Neural progenitor cell (in vitro differentiated cells): ENCODE measurements at regions not wholly inside any gene's neighbourhood (a gene's known extent, or its start where the extent isn't known, plus 50 kb on each side); places are given as distances from the start of the nearest gene placed in this dataset.
A peak's percentile ranks its signal among the peaks of the same experiment; 100 is the strongest.

Experiments
- DNase-seq: peaks from one replicate; pipeline ENCODE4 v3.0.0-alpha.2; 2016; ENCODE audit warnings: low spot score
- H2AFZ ChIP-seq: fragments of 200-600 bp; sonication (generic); replicated peaks from 2 replicates; pipeline ENCODE4 v1.6.1; 2016; ENCODE audit warnings: antibody characterized with exemption
- H3F3A ChIP-seq: fragments of 200-600 bp; sonication (generic); 2 replicates; pipeline ENCODE4 v1.6.1; 2016; ENCODE audit warnings: antibody characterized with exemption, low read depth
- H3K27ac ChIP-seq: fragments of 200-600 bp; sonication (generic); 2 replicates; pipeline ENCODE4 v1.5.1; 2016; ENCODE audit warnings: mild to moderate bottlenecking
- H3K27me3 ChIP-seq: fragments of 200-600 bp; sonication (generic); 2 replicates; pipeline ENCODE4 v1.6.1; 2016; ENCODE audit warnings: mild to moderate bottlenecking, moderate library complexity
- H3K36me3 ChIP-seq: fragments of 200-600 bp; sonication (generic); 2 replicates; pipeline ENCODE4 v1.5.1; 2016
- H3K4me1 ChIP-seq: fragments of 200-600 bp; sonication (generic); 2 replicates; pipeline ENCODE4 v1.6.1; 2016; ENCODE audit warnings: mixed run types
- H3K4me2 ChIP-seq: fragments of 200-600 bp; sonication (generic); 2 replicates; pipeline ENCODE4 v1.6.1; 2016
- H3K4me3 ChIP-seq: fragments of 200-600 bp; sonication (generic); 2 replicates; pipeline ENCODE4 v1.5.1; 2016
- H3K79me2 ChIP-seq: fragments of 200-600 bp; sonication (generic); 2 replicates; pipeline ENCODE4 v1.6.1; 2016; ENCODE audit warnings: low read depth
- H3K9ac ChIP-seq: fragments of 200-600 bp; sonication (generic); 2 replicates; pipeline ENCODE4 v1.6.1; 2016
- H3K9me3 ChIP-seq: fragments of 200-600 bp; sonication (generic); 2 replicates; pipeline ENCODE4 v1.5.1; 2016; ENCODE audit warnings: low read depth
- H4K20me1 ChIP-seq: fragments of 200-600 bp; sonication (generic); 2 replicates; pipeline ENCODE4 v1.6.1; 2016; ENCODE audit warnings: low read depth
- H3K27ac Mint-ChIP-seq: 3 replicates; pipeline ENCODE4 v1.8.0; 2021; ENCODE audit warnings: mixed read lengths
- H3K27me3 Mint-ChIP-seq: 2 replicates; pipeline ENCODE4 v1.8.0; 2022; ENCODE audit warnings: low read depth, mild to moderate bottlenecking, inconsistent platforms, moderate library complexity, mixed read lengths; ENCODE audit not compliant: insufficient read depth
- H3K36me3 Mint-ChIP-seq: 3 replicates; pipeline ENCODE4 v1.8.0; 2021; ENCODE audit warnings: mixed read lengths
- H3K4me1 Mint-ChIP-seq: 3 replicates; pipeline ENCODE4 v1.8.0; 2021; ENCODE audit warnings: mixed read lengths
- H3K4me3 Mint-ChIP-seq: 3 replicates; pipeline ENCODE4 v1.8.0; 2021; ENCODE audit warnings: mild to moderate bottlenecking, moderate library complexity, mixed read lengths
- H3K9me3 Mint-ChIP-seq: 3 replicates; pipeline ENCODE4 v1.8.0; 2020; ENCODE audit warnings: mixed read lengths
- EZH2 ChIP-seq: fragments of 200-600 bp; sonication (generic); IDR thresholded peaks from 2 replicates; pipeline ENCODE4 v1.6.1; 2017; ENCODE audit warnings: antibody characterized with exemption, mild to moderate bottlenecking, moderate library complexity
- EZH2phosphoT487 ChIP-seq: fragments of 200-600 bp; sonication (generic); IDR thresholded peaks from 2 replicates; pipeline ENCODE4 v1.6.1; 2017; ENCODE audit warnings: antibody characterized with exemption
- TF ChIP-seq, protein P1 (sequence below): fragments of 200-600 bp; sonication (generic); IDR thresholded peaks from 2 replicates; pipeline ENCODE4 v1.5.1; 2017; ENCODE audit warnings: antibody characterized with exemption, mild to moderate bottlenecking

DNA sequence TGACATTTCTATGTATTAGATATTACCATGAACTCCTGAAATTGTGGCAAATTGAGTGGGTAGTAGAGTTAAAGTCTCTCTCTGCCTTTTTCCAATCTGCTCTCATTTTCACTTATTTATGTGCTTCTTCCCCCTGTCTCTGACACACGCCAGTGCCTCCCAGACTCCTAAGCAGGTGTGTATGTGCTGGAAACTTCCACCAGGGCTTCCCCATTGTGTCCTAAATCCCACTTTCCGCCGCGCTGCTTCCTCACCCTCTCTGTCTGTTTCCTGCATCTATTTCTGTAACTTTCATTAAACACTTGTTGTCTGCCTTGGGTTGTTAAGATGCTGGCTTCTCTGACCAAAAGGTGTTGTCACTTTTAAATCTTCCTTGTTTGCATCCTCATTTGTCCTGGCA, 97.6 kb upstream of the HDGFL1 start:
- no peak overlapping the region for H3K27ac Mint-ChIP-seq
- Histone ChIP-seq H3F3A (peaks cover 3% of the 10 kb centered on the region), H3K4me2 (no peak overlapping the region), H4K20me1 (no peaks in the 10 kb centered on the region), H3K36me3 (no peaks in the 10 kb centered on the region), H3K79me2 (no peaks in the 10 kb centered on the region), H3K27ac (no peak overlapping the region), H3K9me3 (no peaks in the 10 kb centered on the region), H3K4me1 (peaks cover 23% of the 10 kb centered on the region), H3K9ac (no peak overlapping the region), H3K4me3 (no peak overlapping the region), H2AFZ (no peak overlapping the region), H3K27me3 (no peaks in the 10 kb centered on the region)
- TF ChIP-seq, protein P1, sequence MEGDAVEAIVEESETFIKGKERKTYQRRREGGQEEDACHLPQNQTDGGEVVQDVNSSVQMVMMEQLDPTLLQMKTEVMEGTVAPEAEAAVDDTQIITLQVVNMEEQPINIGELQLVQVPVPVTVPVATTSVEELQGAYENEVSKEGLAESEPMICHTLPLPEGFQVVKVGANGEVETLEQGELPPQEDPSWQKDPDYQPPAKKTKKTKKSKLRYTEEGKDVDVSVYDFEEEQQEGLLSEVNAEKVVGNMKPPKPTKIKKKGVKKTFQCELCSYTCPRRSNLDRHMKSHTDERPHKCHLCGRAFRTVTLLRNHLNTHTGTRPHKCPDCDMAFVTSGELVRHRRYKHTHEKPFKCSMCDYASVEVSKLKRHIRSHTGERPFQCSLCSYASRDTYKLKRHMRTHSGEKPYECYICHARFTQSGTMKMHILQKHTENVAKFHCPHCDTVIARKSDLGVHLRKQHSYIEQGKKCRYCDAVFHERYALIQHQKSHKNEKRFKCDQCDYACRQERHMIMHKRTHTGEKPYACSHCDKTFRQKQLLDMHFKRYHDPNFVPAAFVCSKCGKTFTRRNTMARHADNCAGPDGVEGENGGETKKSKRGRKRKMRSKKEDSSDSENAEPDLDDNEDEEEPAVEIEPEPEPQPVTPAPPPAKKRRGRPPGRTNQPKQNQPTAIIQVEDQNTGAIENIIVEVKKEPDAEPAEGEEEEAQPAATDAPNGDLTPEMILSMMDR: no peak
- TF ChIP-seq EZH2 (no peak), EZH2phosphoT487 (no peak)
- no peak overlapping the region for H3K4me3 Mint-ChIP-seq
- peaks cover 3% of the 10 kb centered on the region for H3K27me3 Mint-ChIP-seq
- H3K36me3 Mint-ChIP-seq: no peaks in the 10 kb centered on the region
- DNase-seq: no peak
- peaks cover 4% of the 10 kb centered on the region for H3K9me3 Mint-ChIP-seq
- peaks cover 24% of the 10 kb centered on the region for H3K4me1 Mint-ChIP-seq

DNA sequence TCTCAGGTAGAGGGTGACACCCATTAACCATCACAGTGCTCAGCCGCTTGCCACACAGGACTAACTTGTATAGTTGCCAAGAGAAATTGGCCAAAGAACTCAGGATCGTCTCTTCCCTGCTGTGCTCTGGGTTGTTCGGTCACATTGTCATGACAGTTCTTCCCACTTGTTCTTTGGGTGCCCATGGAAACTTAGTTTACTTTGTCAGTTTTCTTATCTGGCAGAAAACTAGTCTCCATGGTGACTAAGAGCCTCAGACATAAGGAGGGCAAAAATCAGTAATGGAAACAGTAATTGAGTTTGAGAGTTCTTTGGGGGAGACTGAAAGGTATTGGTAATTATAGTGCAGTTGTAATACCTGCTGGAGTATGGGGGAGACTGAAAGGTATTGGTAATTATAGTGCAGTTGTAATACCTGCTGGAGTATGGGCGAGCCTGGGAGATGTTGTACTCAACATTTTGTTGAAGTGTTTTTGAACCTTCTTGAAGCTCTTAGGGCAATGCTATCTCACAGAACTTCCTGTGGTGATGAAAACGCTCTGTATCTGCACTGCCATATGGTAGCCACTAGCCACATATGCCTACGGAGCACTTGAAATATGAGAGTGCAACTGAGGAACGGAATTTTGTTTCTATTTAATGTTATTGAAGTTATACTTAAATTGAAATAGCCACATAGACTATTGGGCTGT, 95.2 kb upstream of the HDGFL1 start:
- H3K27ac Mint-ChIP-seq: no peak overlapping the region
- peaks cover 3% of the 10 kb centered on the region for H3K27me3 Mint-ChIP-seq
- H3K4me2 ChIP-seq: no peak overlapping the region
- no peaks in the 10 kb centered on the region for H3K79me2 ChIP-seq
- H3K27me3 ChIP-seq: no peaks in the 10 kb centered on the region
- no peaks in the 10 kb centered on the region for H4K20me1 ChIP-seq
- H3K9ac ChIP-seq: no peak overlapping the region
- peaks cover 22% of the 10 kb centered on the region for H3K4me1 Mint-ChIP-seq
- no peak for TF ChIP-seq EZH2
- TF ChIP-seq, protein P1: no peak
- TF ChIP-seq EZH2phosphoT487: no peak
- no peaks in the 10 kb centered on the region for H3K36me3 ChIP-seq
- H3K36me3 Mint-ChIP-seq: no peaks in the 10 kb centered on the region
- peaks cover 16% of the 10 kb centered on the region for H3K4me1 ChIP-seq
- H3K27ac ChIP-seq: no peak overlapping the region
- H3K9me3 Mint-ChIP-seq: peaks cover 4% of the 10 kb centered on the region
- no peaks in the 10 kb centered on the region for H3F3A ChIP-seq
- H2AFZ ChIP-seq: no peak overlapping the region
- H3K4me3 Mint-ChIP-seq: no peak overlapping the region
- H3K9me3 ChIP-seq: no peaks in the 10 kb centered on the region
- DNase-seq: no peak
- no peak overlapping the region for H3K4me3 ChIP-seq

DNA sequence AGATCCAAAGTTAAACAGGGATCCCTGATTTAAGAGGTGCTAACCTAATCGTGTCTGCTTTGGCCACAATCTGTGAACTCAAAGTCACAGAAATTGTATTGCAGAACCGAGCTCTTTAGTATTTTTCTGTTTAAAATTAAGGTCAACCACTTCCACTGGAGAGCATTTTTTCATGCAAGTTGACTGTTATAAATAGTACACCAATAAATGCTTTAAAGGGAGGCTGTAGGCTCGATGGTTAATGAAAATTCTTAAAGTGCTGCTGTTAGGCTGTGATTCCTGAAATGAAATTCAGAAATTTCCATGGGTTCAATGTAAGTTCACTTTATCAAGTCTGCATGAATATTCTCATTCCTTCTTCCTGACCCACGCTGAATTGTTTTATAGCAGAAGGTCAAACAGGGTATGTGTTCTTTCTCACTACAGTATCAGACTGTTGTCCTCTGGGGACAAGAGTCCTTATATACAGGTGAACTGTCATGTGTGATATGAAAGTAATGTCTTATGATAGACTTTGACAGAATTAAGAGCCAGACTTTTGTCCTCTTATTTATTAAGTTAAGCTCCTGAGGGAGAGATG, 92.5 kb upstream of the HDGFL1 start:
- no peaks in the 10 kb centered on the region for H3K36me3 Mint-ChIP-seq

More for the DNA sequence above, 92.5 kb upstream of the HDGFL1 start:
- no peak overlapping the region for H3K27ac Mint-ChIP-seq
- DNase-seq: no peak
- Histone ChIP-seq H2AFZ (peak overlapping the region; percentile 26), H4K20me1 (no peaks in the 10 kb centered on the region), H3K9ac (no peak overlapping the region), H3K4me2 (no peak overlapping the region), H3K4me1 (no peaks in the 10 kb centered on the region), H3K9me3 (no peaks in the 10 kb centered on the region), H3K36me3 (no peaks in the 10 kb centered on the region), H3K4me3 (no peak overlapping the region), H3K27me3 (no peaks in the 10 kb centered on the region), H3K79me2 (no peaks in the 10 kb centered on the region), H3K27ac (no peak overlapping the region), H3F3A (no peaks in the 10 kb centered on the region)
- H3K27me3 Mint-ChIP-seq: no peaks in the 10 kb centered on the region
- peaks cover 4% of the 10 kb centered on the region for H3K9me3 Mint-ChIP-seq
- peaks cover 8% of the 10 kb centered on the region for H3K4me1 Mint-ChIP-seq
- no peak for TF ChIP-seq EZH2
- TF ChIP-seq, protein P1: no peak
- TF ChIP-seq EZH2phosphoT487: no peak
- H3K4me3 Mint-ChIP-seq: no peak overlapping the region
